SK-N-SH (cell line): ENCODE measurements at regions not wholly inside any gene's neighbourhood (a gene's known extent, or its start where the extent isn't known, plus 50 kb on each side); places are given as distances from the start of the nearest gene placed in this dataset.

ENCODE experiments used
- CTCF ChIA-PET: fragments of 300-600, 350-600 bp; formaldehyde crosslinking; extraction: SDS; loops from one replicate; lab custom pipeline; 2021; lab: Yijun Ruan, JAX
- POLR2A ChIA-PET: fragments of 350-600 bp; sonication (Branson Sonifier 250); formaldehyde crosslinking; extraction: SDS; loops from one replicate; lab custom pipeline; 2020; ENCODE audit warnings: antibody characterized with exemption, inconsistent platforms; lab: Yijun Ruan, JAX
- DNase-seq: peaks from one replicate; pipeline ENCODE4 v3.0.0; 2012
- H2AFZ ChIP-seq: fragments of 200-600 bp; sonication (generic); 2 replicates; pipeline ENCODE4 v1.8.1; 2016; ENCODE audit warnings: antibody characterized with exemption, mild to moderate bottlenecking, low read depth
- H3F3A ChIP-seq: fragments of 200-600 bp; sonication (generic); replicated peaks from 2 replicates; pipeline ENCODE3; 2016; ENCODE audit warnings: antibody characterized with exemption, mild to moderate bottlenecking; ENCODE audit not compliant: insufficient read depth
- H3K27ac ChIP-seq, 2 experiments: fragments of 200-500 bp in 1 of 2; fragments of 200-600 bp in 1 of 2; sonication (Bioruptor generic) in 1 of 2; sonication (generic), shearing (Covaris generic) in 1 of 2; 2 replicates each; pipeline versions ENCODE4 v1.5.1 to v1.6.1; 2014 to 2016; ENCODE audit warnings: low read depth in 2 of 2, inconsistent platforms in 1 of 2, low read length in 1 of 2, mild to moderate bottlenecking in 1 of 2, mixed read lengths in 1 of 2
- H3K27me3 ChIP-seq: fragments of 200-600 bp; sonication (generic), shearing (Covaris generic); 2 replicates; pipeline ENCODE4 v1.6.1; 2016; ENCODE audit warnings: mixed run types; ENCODE audit not compliant: insufficient read depth
- H3K36me3 ChIP-seq, 2 experiments: fragments of 200-500 bp in 1 of 2; fragments of 200-600 bp in 1 of 2; sonication (Bioruptor generic) in 1 of 2; sonication (generic) in 1 of 2; replicated peaks in 1 of 2; 2 replicates each; pipeline versions ENCODE3 to v1.5.1; 2014 to 2016; ENCODE audit warnings: low read length in 1 of 2, mild to moderate bottlenecking in 1 of 2; ENCODE audit not compliant: insufficient read depth in 2 of 2, control insufficient read depth in 1 of 2
- H3K4me1 ChIP-seq, 2 experiments: fragments of 200-500 bp in 1 of 2; fragments of 200-600 bp in 1 of 2; sonication (Bioruptor generic) in 1 of 2; sonication (generic), shearing (Covaris generic) in 1 of 2; 2 replicates each; pipeline versions ENCODE4 v1.5.1 to v1.6.1; 2014 to 2016; ENCODE audit warnings: low read depth in 1 of 2, low read length in 1 of 2, mixed run types in 1 of 2; ENCODE audit not compliant: insufficient read depth in 2 of 2, control insufficient read depth in 1 of 2
- H3K4me2 ChIP-seq: fragments of 200-600 bp; sonication (generic), shearing (Covaris generic); 2 replicates; pipeline ENCODE4 v1.6.1; 2017; ENCODE audit warnings: mixed run types
- H3K4me3 ChIP-seq, 2 experiments: fragments of 200-500 bp in 1 of 2; fragments of 200-600 bp in 1 of 2; sonication (Bioruptor generic) in 1 of 2; sonication (generic), shearing (Covaris generic) in 1 of 2; 2 replicates each; pipeline versions ENCODE4 v1.5.1 to v1.8.1; 2014 to 2016; ENCODE audit warnings: low read depth in 2 of 2, inconsistent platforms in 1 of 2, low read length in 1 of 2, mild to moderate bottlenecking in 1 of 2, mixed read lengths in 1 of 2, moderate library complexity in 1 of 2
- H3K79me2 ChIP-seq: fragments of 200-600 bp; sonication (generic); 2 replicates; pipeline ENCODE4 v1.8.1; 2017; ENCODE audit warnings: mild to moderate bottlenecking; ENCODE audit not compliant: insufficient read depth
- H3K9ac ChIP-seq: fragments of 200-600 bp; sonication (generic); 2 replicates; pipeline ENCODE4 v1.6.1; 2017; ENCODE audit warnings: mixed run types
- H3K9me2 ChIP-seq: fragments of 200-600 bp; sonication (generic); 2 replicates; pipeline ENCODE4 v1.6.1; 2017; ENCODE audit warnings: mixed run types
- H3K9me3 ChIP-seq: fragments of 200-600 bp; sonication (generic); 2 replicates; pipeline ENCODE4 v1.6.1; 2017; ENCODE audit warnings: mixed run types, mild to moderate bottlenecking, moderate library complexity
- H4K20me1 ChIP-seq: fragments of 200-600 bp; sonication (generic); 2 replicates; pipeline ENCODE4 v1.6.1; 2017; ENCODE audit warnings: mild to moderate bottlenecking, mixed run types; ENCODE audit not compliant: insufficient read depth
- EZH2phosphoT487 ChIP-seq: fragments of 200-600 bp; sonication (generic); IDR thresholded peaks from 2 replicates; pipeline ENCODE4 v1.6.1; 2017; ENCODE audit warnings: low read depth, mixed run types, mild to moderate bottlenecking, antibody characterized with exemption, moderate library complexity, borderline replicate concordance
- MAX ChIP-seq: IDR thresholded peaks from 2 replicates; pipeline ENCODE4 v1.4.0; 2012; ENCODE audit warnings: low read depth
- NFIC ChIP-seq: IDR thresholded peaks from 2 replicates; pipeline ENCODE4 v1.4.0; 2012; ENCODE audit warnings: borderline replicate concordance
- NRF1 ChIP-seq: IDR thresholded peaks from 2 replicates; pipeline ENCODE4 v1.6.1; 2012; ENCODE audit warnings: low read depth, mild to moderate bottlenecking, low read length
- PBX3 ChIP-seq: IDR thresholded peaks from 2 replicates; pipeline ENCODE4; 2012
- POLR2AphosphoS5 ChIP-seq: IDR thresholded peaks from 2 replicates; pipeline ENCODE4 v1.6.1; 2012; ENCODE audit warnings: low read depth, low read length
- REST ChIP-seq: IDR thresholded peaks from 2 replicates; pipeline ENCODE4 v1.6.1; 2012; ENCODE audit warnings: mild to moderate bottlenecking, low read depth, low read length, moderate library complexity
- SMC3 ChIP-seq: IDR thresholded peaks from 2 replicates; pipeline ENCODE4 v1.6.1; 2012; ENCODE audit warnings: low read depth, low read length, improper control_type of control experiment
- TAF1 ChIP-seq: IDR thresholded peaks from 2 replicates; pipeline ENCODE4 v1.6.1; 2012; ENCODE audit warnings: low read depth, mild to moderate bottlenecking, low read length, moderate library complexity, borderline replicate concordance
- TCF12 ChIP-seq: IDR thresholded peaks from 2 replicates; pipeline ENCODE4 v1.4.0; 2012
- USF1 ChIP-seq: IDR thresholded peaks from 2 replicates; pipeline ENCODE4 v1.4.0; 2012; ENCODE audit warnings: low read depth, borderline replicate concordance
- USF2 ChIP-seq: fragments of 150-350 bp; IDR thresholded peaks from 2 replicates; pipeline ENCODE4 v1.6.1; 2017; ENCODE audit warnings: antibody characterized with exemption, low read length, low read depth, borderline replicate concordance
- WGBS: methylation state at CpG from one replicate; pipeline ENCODE4 v1.1.6; 2017; ENCODE audit warnings: low lambda C conversion rate; 5-methylcytosine and 5-hydroxymethylcytosine counted together

- TF ChIP-seq POLR2AphosphoS5 (no peak), NRF1 (no peak), USF2 (no peak), PBX3 (no peak)
- TF ChIP-seq, all 33 proteins: peak for 0
- H4K20me1 ChIP-seq = no peaks in the 10 kb centered on the region
- no peaks in the 10 kb centered on the region for H3K36me3 ChIP-seq
- no peak overlapping the region for H3K4me2 ChIP-seq
- H3F3A ChIP-seq = peaks cover 21% of the 10 kb centered on the region
- no peaks in the 10 kb centered on the region for H3K9me3 ChIP-seq
- H3K9me2 ChIP-seq = no peaks in the 10 kb centered on the region
- WGBS = no CpG with 5 or more reads among the region's 1 CpG
- H3K9ac ChIP-seq = no peak overlapping the region
- H2AFZ ChIP-seq = no peak overlapping the region
- CTCF ChIA-PET = no interaction called here
- POLR2A ChIA-PET = no interaction called here
- DNase-seq = no peak
- no peaks in the 10 kb centered on the region for H3K79me2 ChIP-seq
- peaks cover 5 to 10% of the 10 kb centered on the region in 2 experiments; a peak in 2 of 4 replicates for H3K4me1 ChIP-seq
- no peak overlapping the region for H3K4me3 ChIP-seq
- H3K27me3 ChIP-seq = no peaks in the 10 kb centered on the region
- no peak overlapping the region for H3K27ac ChIP-seq
These were observed 88.2 kb upstream of the NAA20 start for GRCh38 chr20:19929012-19929360.

GRCh38 chr20:19929481-19930145 is 87.5 kb upstream of the NAA20 start:
- H3F3A ChIP-seq = peaks cover 21% of the 10 kb centered on the region
- no peaks in the 10 kb centered on the region; the same call in 1 of the 2 replicates for H3K79me2 ChIP-seq
- H3K27me3 ChIP-seq = no peaks in the 10 kb centered on the region
- no peak overlapping the region for H3K4me2 ChIP-seq
- no peak overlapping the region for H3K9ac ChIP-seq
- H3K4me3 ChIP-seq = no peak overlapping the region
- H3K9me2 ChIP-seq = no peaks in the 10 kb centered on the region
- ChIA-PET POLR2A (no interaction called here), CTCF (no interaction called here)
- 89% methylated on average over 7 of the region's 7 CpGs for WGBS
- H3K36me3 ChIP-seq = no peaks in the 10 kb centered on the region
- no peaks in the 10 kb centered on the region for H4K20me1 ChIP-seq
- H2AFZ ChIP-seq = no peak overlapping the region
- H3K4me1 ChIP-seq = peaks cover 5 to 10% of the 10 kb centered on the region in 2 experiments; a peak in 2 of 4 replicates
- DNase-seq = no peak
- no peaks in the 10 kb centered on the region for H3K9me3 ChIP-seq
- no peak overlapping the region; a peak in 1 of 4 replicates for H3K27ac ChIP-seq
- no peak for TF ChIP-seq NRF1
- TF ChIP-seq MAX = no peak
- no peak for TF ChIP-seq NFIC
- no peak for TF ChIP-seq POLR2AphosphoS5
- no peak for TF ChIP-seq USF1
- TF ChIP-seq TAF1 = no peak
- no peak for TF ChIP-seq TCF12
- TF ChIP-seq REST = no peak
- no peak for TF ChIP-seq EZH2phosphoT487
- TF ChIP-seq SMC3 = no peak
